UCSD-AML1 (cell line): ENCODE measurements at regions not wholly inside any gene's neighbourhood (a gene's known extent, or its start where the extent isn't known, plus 50 kb on each side); places are given as distances from the start of the nearest gene placed in this dataset.

Experiments
- DNase-seq: peaks from one replicate; lab custom pipeline; 2025; ENCODE audit not compliant: unreplicated experiment; lab: John Stamatoyannopoulos, UW

- DNase-seq = no peak
Measured at GRCh38 chr10:29238523-29239135, 50.2 kb upstream of the LYZL1 start.
